GM12892 (cell line): ENCODE measurements at regions not wholly inside any gene's neighbourhood (a gene's known extent, or its start where the extent isn't known, plus 50 kb on each side); places are given as distances from the start of the nearest gene placed in this dataset.

Experiments
- POLR2A ChIP-seq: IDR thresholded peaks from 2 replicates; pipeline ENCODE4 v1.6.1; 2011; ENCODE audit warnings: low read depth, low read length, control low read depth
- POLR2AphosphoS5 ChIP-seq: IDR thresholded peaks from 2 replicates; pipeline ENCODE4 v1.6.1; 2011; ENCODE audit warnings: low read depth, low read length, control low read depth
- TAF1 ChIP-seq: IDR thresholded peaks from 2 replicates; pipeline ENCODE4 v1.6.1; 2011; ENCODE audit warnings: low read depth, mild to moderate bottlenecking, control low read depth, low read length, borderline replicate concordance

DNA sequence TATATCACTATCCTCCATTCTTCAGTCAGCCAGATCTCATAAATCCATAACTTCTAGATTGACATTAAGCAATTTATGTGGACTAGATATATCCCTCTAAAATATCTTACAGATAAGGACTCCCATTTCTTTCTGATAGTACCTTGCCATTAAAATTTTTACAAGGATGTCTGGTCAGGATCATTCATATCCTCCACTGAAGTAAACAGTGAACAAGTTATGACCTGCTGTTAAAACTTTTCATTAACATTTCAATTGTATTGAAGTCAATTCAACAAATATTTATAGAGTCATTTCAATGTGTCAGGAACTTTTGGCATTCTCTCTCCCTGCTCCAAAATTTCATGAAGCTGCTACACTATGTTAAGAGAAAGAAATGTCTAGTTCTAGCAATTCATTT is 1159.6 kb downstream of the CDH12 start:
- TF ChIP-seq POLR2AphosphoS5: no peak
- TF ChIP-seq POLR2A: no peak
- TF ChIP-seq TAF1: no peak
